OCI-LY7 (cell line): ENCODE measurements at regions not wholly inside any gene's neighbourhood (a gene's known extent, or its start where the extent isn't known, plus 50 kb on each side); places are given as distances from the start of the nearest gene placed in this dataset.

Source experiments
- CTCF ChIP-seq: fragments of 200-600 bp; sonication (generic); conservative IDR thresholded peaks from 2 replicates; pipeline ENCODE4 v1.5.1; 2014; ENCODE audit warnings: mild to moderate bottlenecking, antibody characterized with exemption, low read length, moderate library complexity, mixed read lengths
- EZH2phosphoT487 ChIP-seq: fragments of 200-600 bp; sonication (generic); IDR thresholded peaks from 2 replicates; pipeline ENCODE4 v1.6.1; 2018; ENCODE audit warnings: low read depth, borderline replicate concordance, mild to moderate bottlenecking, mixed run types, antibody characterized with exemption, low read length, moderate library complexity, mixed read lengths

- no peak for TF ChIP-seq CTCF
- TF ChIP-seq EZH2phosphoT487, result no peak
Observed at GRCh38 chr2:118272391-118272790, 184.1 kb downstream of the INSIG2 start.
